ENCODE measurements at regions not wholly inside any gene's neighbourhood (a gene's known extent, or its start where the extent isn't known, plus 50 kb on each side); places are given as distances from the start of the nearest gene placed in this dataset.

- Mint-ChIP-seq H3K27me3 (ENCODE audit: low read depth in 2 of 2) (peaks cover 0 to 5% of the 10 kb centered on the region in 2 donors), H3K4me3 (no peak overlapping the region), H3K9me3 (no peaks in the 10 kb centered on the region), H3K4me1 (peaks cover 33 to 40% of the 10 kb centered on the region in 2 donors), H3K36me3 (no peaks in the 10 kb centered on the region), H3K27ac (no peak overlapping the region)
- Histone ChIP-seq H3K36me3 (ENCODE audit: control insufficient read depth, insufficient read depth, low read length) (no peaks in the 10 kb centered on the region), H3K4me1 (ENCODE audit: control insufficient read depth, insufficient read depth, low read length) (peaks cover 6% of the 10 kb centered on the region), H3K9me3 (ENCODE audit: control insufficient read depth, insufficient read depth, low read length) (no peaks in the 10 kb centered on the region), H3K27ac (ENCODE audit: low read length) (no peak overlapping the region), H3K27me3 (ENCODE audit: control insufficient read depth, insufficient read depth, low read length) (no peaks in the 10 kb centered on the region), H3K4me3 (ENCODE audit: low read length) (no peak overlapping the region)
- DNase-seq (no peak), ATAC-seq (no peak)
- 61% methylated on average over 3 of the region's 4 CpGs for WGBS (ENCODE audit: insufficient coverage)
- intact Hi-C loops (cut with micrococcal nuclease) = loop anchor here (5.0 kb wide), 1 partner anchor 306 kb away; no protein-coding TSS in a partner anchor
- no peak for TF ChIP-seq CTCF (IDR thresholded peaks at IDR 0.05)
These were observed 220.2 kb upstream of the CD96 start for GRCh38 chr3:111321786-111322185.

GRCh38 chr3:111323019-111323418 lies 219.0 kb upstream of the CD96 start:
- no peak for TF ChIP-seq CTCF (IDR thresholded peaks at IDR 0.05)
- H3K9me3 Mint-ChIP-seq = no peaks in the 10 kb centered on the region
- no peaks in the 10 kb centered on the region for H3K36me3 Mint-ChIP-seq
- H3K4me3 Mint-ChIP-seq = no peak overlapping the region
- Histone ChIP-seq H3K4me1 (ENCODE audit: control insufficient read depth, insufficient read depth, low read length) (peaks cover 6% of the 10 kb centered on the region), H3K27me3 (ENCODE audit: control insufficient read depth, insufficient read depth, low read length) (no peaks in the 10 kb centered on the region), H3K9me3 (ENCODE audit: control insufficient read depth, insufficient read depth, low read length) (no peaks in the 10 kb centered on the region), H3K27ac (ENCODE audit: low read length) (no peak overlapping the region), H3K36me3 (ENCODE audit: control insufficient read depth, insufficient read depth, low read length) (no peaks in the 10 kb centered on the region), H3K4me3 (ENCODE audit: low read length) (no peak overlapping the region)
- peaks cover 33 to 40% of the 10 kb centered on the region in 2 donors for H3K4me1 Mint-ChIP-seq
- 98% methylated on average over 3 of the region's 3 CpGs for WGBS (ENCODE audit: insufficient coverage)
- no peak for DNase-seq
- ATAC-seq = no peak
- intact Hi-C loops (cut with micrococcal nuclease) = loop anchor here (5.0 kb wide), 1 partner anchor 304 kb away; no protein-coding TSS in a partner anchor
- no peak overlapping the region for H3K27ac Mint-ChIP-seq
- H3K27me3 Mint-ChIP-seq (ENCODE audit: low read depth in 2 of 2) = peaks cover 0 to 5% of the 10 kb centered on the region in 2 donors

GRCh38 chr3:111324151-111324550 lies 217.8 kb upstream of the CD96 start:
- no peak overlapping the region for H3K4me3 ChIP-seq (ENCODE audit: low read length)
- peaks cover 6% of the 10 kb centered on the region for H3K4me1 ChIP-seq (ENCODE audit: control insufficient read depth, insufficient read depth, low read length)
- WGBS (ENCODE audit: insufficient coverage) = 0% methylated on average over 1 of the region's 2 CpGs
- Mint-ChIP-seq H3K27me3 (ENCODE audit: low read depth in 2 of 2) (peaks cover 0 to 5% of the 10 kb centered on the region in 2 donors), H3K9me3 (no peaks in the 10 kb centered on the region), H3K27ac (peak overlapping the region; percentile 12 to 71), H3K36me3 (no peaks in the 10 kb centered on the region), H3K4me3 (peak overlapping the region; percentile 51), H3K4me1 (peaks cover 33 to 40% of the 10 kb centered on the region in 2 donors)
- no peak for TF ChIP-seq CTCF (IDR thresholded peaks at IDR 0.05)
- peak overlapping the region; percentile 56 for H3K27ac ChIP-seq (ENCODE audit: low read length)
- ATAC-seq (peak; percentile 43 to 46 (median 43)), DNase-seq (peak in 1 of 2 donors; percentile 41)
- H3K36me3 ChIP-seq (ENCODE audit: control insufficient read depth, insufficient read depth, low read length) = no peaks in the 10 kb centered on the region
- H3K27me3 ChIP-seq (ENCODE audit: control insufficient read depth, insufficient read depth, low read length) = no peaks in the 10 kb centered on the region
- intact Hi-C loops (cut with micrococcal nuclease) = loop anchor here (5.0 kb wide), 1 partner anchor 303 kb away; no protein-coding TSS in a partner anchor
- no peaks in the 10 kb centered on the region for H3K9me3 ChIP-seq (ENCODE audit: control insufficient read depth, insufficient read depth, low read length)

GRCh38 chr3:111324645-111325044 lies 217.4 kb upstream of the CD96 start:
- WGBS (ENCODE audit: insufficient coverage) = 19% methylated on average over 1 of the region's 1 CpG
- Histone ChIP-seq H3K36me3 (ENCODE audit: control insufficient read depth, insufficient read depth, low read length) (no peaks in the 10 kb centered on the region), H3K27ac (ENCODE audit: low read length) (peak overlapping the region; percentile 43), H3K9me3 (ENCODE audit: control insufficient read depth, insufficient read depth, low read length) (no peaks in the 10 kb centered on the region), H3K4me1 (ENCODE audit: control insufficient read depth, insufficient read depth, low read length) (peaks cover 6% of the 10 kb centered on the region), H3K27me3 (ENCODE audit: control insufficient read depth, insufficient read depth, low read length) (no peaks in the 10 kb centered on the region), H3K4me3 (ENCODE audit: low read length) (no peak overlapping the region)
- Mint-ChIP-seq H3K36me3 (no peaks in the 10 kb centered on the region), H3K9me3 (no peaks in the 10 kb centered on the region), H3K4me1 (peaks cover 29 to 35% of the 10 kb centered on the region in 2 donors), H3K27ac (peak overlapping the region; percentile 12 to 71), H3K4me3 (peak overlapping the region; percentile 51), H3K27me3 (ENCODE audit: low read depth in 2 of 2) (peaks cover 0 to 4% of the 10 kb centered on the region in 2 donors)
- no peak for TF ChIP-seq CTCF (IDR thresholded peaks at IDR 0.05)
- ATAC-seq (peak; percentile 30 to 49 (median 46)), DNase-seq (peak in 1 of 2 donors; percentile 28)
- intact Hi-C loops (cut with micrococcal nuclease) = loop anchor here (5.0 kb wide), 1 partner anchor 303 kb away; no protein-coding TSS in a partner anchor
